Erythroblast (primary cell): ENCODE measurements at regions not wholly inside any gene's neighbourhood (a gene's known extent, or its start where the extent isn't known, plus 50 kb on each side); places are given as distances from the start of the nearest gene placed in this dataset.

Experiments
- GATA1 ChIP-seq: IDR thresholded peaks from 2 replicates; pipeline ENCODE4 v1.6.1; 2011; ENCODE audit warnings: low read depth, mild to moderate bottlenecking, control low read depth, low read length, moderate library complexity
- POLR2A ChIP-seq: IDR thresholded peaks from 2 replicates; pipeline ENCODE4 v1.6.1; 2011; ENCODE audit warnings: mild to moderate bottlenecking, low read length

GRCh38 chr12:61916831-61917230, 343.4 kb upstream of the USP15 start:
- TF ChIP-seq POLR2A (no peak), GATA1 (no peak)
